Pancreas (tissue), 10 donors: ENCODE measurements at regions not wholly inside any gene's neighbourhood (a gene's known extent, or its start where the extent isn't known, plus 50 kb on each side); places are given as distances from the start of the nearest gene placed in this dataset.
A peak's percentile ranks its signal among the peaks of the same experiment; 100 is the strongest.

Experiments used
- ATAC-seq, 4 donors: fragments of 200-7000 bp; cut with Tn5 transposase; one replicate each; pipeline versions ENCODE4 v1.8.0 to v1.9.1; 2020; ENCODE audit warnings: mild to moderate bottlenecking in 4 of 4, moderate library complexity in 4 of 4
- DNase-seq, 6 donors: peaks; one replicate each; pipeline ENCODE4 v3.0.0-alpha.2; 2020
- FAIRE-seq: peaks from 2 replicates; lab custom pipeline; 2012; peaks lifted over from hg19 to GRCh38; lab: Jason Lieb, UNC
- H3K27ac ChIP-seq, 4 donors: fragments of 200-600 bp; sonication (generic); 1 replicate in 3 of 4; 2 replicates in 1 of 4; pipeline versions ENCODE4 v1.5.0 to v1.8.0; 2020
- H3K27me3 ChIP-seq, 4 donors: fragments of 200-600 bp; one replicate each; pipeline ENCODE4 v1.8.0; 2021
- H3K36me3 ChIP-seq, 3 donors: fragments of 200-600 bp; sonication (generic) in 1 of 3; one replicate each; pipeline versions ENCODE4 v1.5.0 to v1.8.0; 2020 to 2021
- H3K4me1 ChIP-seq, 3 donors: fragments of 200-600 bp; one replicate each; pipeline ENCODE4 v1.8.0; 2021
- H3K4me3 ChIP-seq, 4 donors: fragments of 200-600 bp; sonication (generic) in 2 of 4; one replicate each; pipeline versions ENCODE4 v1.5.0 to v1.8.0; 2020 to 2021
- H3K9me3 ChIP-seq, 4 donors: fragments of 200-600 bp; one replicate each; pipeline ENCODE4 v1.8.0; 2021
- CTCF ChIP-seq, 4 donors: fragments of 200-600 bp; sonication (generic) in 3 of 4; IDR thresholded peaks; one replicate each; pipeline versions ENCODE4 v1.5.0 to v1.8.0; 2021; ENCODE audit warnings: antibody characterized with exemption in 4 of 4
- WGBS, 2 donors: extraction: QIAGEN DNeasy Blood & Tissue Kit; methylation state at CpG; one replicate each; pipeline ENCODE4 v1.1.7; 2013; 5-methylcytosine and 5-hydroxymethylcytosine counted together
- intact Hi-C, 3 donors: fragments of 100-400 bp; cut with DNase I; formaldehyde crosslinking; loops; one replicate each; pipeline versions ENCODE4 v1.11.1 to v1.14.2; 2022
- donor health status: healthy with polysubstance abuse.
- donor health status: DM: no; HTN: no; CAD: no; lungs with moderate emphysema.
- donor health status: DM: no; HTN: no; CAD: no.
- donor health status: control.
- donor health status: control.
- donor health status: Bipolar disorder and iron deficiency.
- donor health status: DM: yes; HTN: yes; CAD: no.
- donor health status: DM: no; HTN: no; CAD: no.
- donor health status: DM: no; HTN: no; CAD: no.
- donor health status: DM: yes; HTN: yes; CAD: no.

GRCh38 chr4:10736266-10736665 lies 51.7 kb upstream of the CLNK start:
- H3K4me1 ChIP-seq: no peaks in the 10 kb centered on the region
- H3K36me3 ChIP-seq: no peaks in the 10 kb centered on the region
- no peak for TF ChIP-seq CTCF (IDR thresholded peaks at IDR 0.05)
- no peak overlapping the region for H3K4me3 ChIP-seq
- no peaks in the 10 kb centered on the region for H3K9me3 ChIP-seq
- intact Hi-C loops: no loop called here
- no peak for FAIRE-seq
- H3K27me3 ChIP-seq: no peaks in the 10 kb centered on the region
- no peak for ATAC-seq
- 73 to 81% methylated on average over 3 of the region's 3 CpGs for WGBS, 2 donors
- no peak for DNase-seq
- no peak overlapping the region for H3K27ac ChIP-seq

- Histone ChIP-seq H3K9me3 (no peaks in the 10 kb centered on the region), H3K4me1 (no peaks in the 10 kb centered on the region), H3K36me3 (no peaks in the 10 kb centered on the region), H3K27ac (no peak overlapping the region), H3K27me3 (no peaks in the 10 kb centered on the region), H3K4me3 (no peak overlapping the region)
- 61 to 64% methylated on average over 5 of the region's 5 CpGs for WGBS, 2 donors
- ATAC-seq: peak in 2 of 4 donors; percentile 38 to 78
- no peak for FAIRE-seq
- no peak for TF ChIP-seq CTCF (IDR thresholded peaks at IDR 0.05)
- intact Hi-C loops: no loop called here
- peak in 3 of 6 donors; percentile 3 to 20 (median 9) for DNase-seq
These were observed 50.1 kb upstream of the CLNK start for GRCh38 chr4:10734697-10735096.
